PFSK-1 (cell line): ENCODE measurements at regions not wholly inside any gene's neighbourhood (a gene's known extent, or its start where the extent isn't known, plus 50 kb on each side); places are given as distances from the start of the nearest gene placed in this dataset.

Experiments used
- REST ChIP-seq, 2 experiments: IDR thresholded peaks; 2 replicates each; pipeline versions ENCODE4 v1.6.1 to v1.8.0; 2011 to 2012; ENCODE audit warnings: low read depth in 2 of 2, low read length in 2 of 2, control low read depth in 1 of 2, inconsistent platforms in 1 of 2, mild to moderate bottlenecking in 1 of 2, moderate library complexity in 1 of 2; ENCODE audit not compliant: insufficient read depth in 1 of 2
- SIN3A ChIP-seq: IDR thresholded peaks from 2 replicates; pipeline ENCODE4 v1.6.1; 2012; ENCODE audit warnings: mild to moderate bottlenecking, low read length, moderate library complexity, borderline replicate concordance; ENCODE audit not compliant: insufficient read depth
- TAF1 ChIP-seq: IDR thresholded peaks from 2 replicates; pipeline ENCODE4 v1.6.1; 2012; ENCODE audit warnings: low read length, control low read depth, borderline replicate concordance; ENCODE audit not compliant: insufficient read depth

GRCh38 chr20:50301712-50302111, 111.1 kb downstream of the CEBPB start:
- TF ChIP-seq TAF1 (no peak), SIN3A (no peak), REST (IDR thresholded peaks at IDR 0.05; ENCODE audit: insufficient read depth in 1 of 2, low read depth in 2 of 2, low read length in 2 of 2) (no peak)
